ENCODE measurements at regions not wholly inside any gene's neighbourhood (a gene's known extent, or its start where the extent isn't known, plus 50 kb on each side); places are given as distances from the start of the nearest gene placed in this dataset.

DNA sequence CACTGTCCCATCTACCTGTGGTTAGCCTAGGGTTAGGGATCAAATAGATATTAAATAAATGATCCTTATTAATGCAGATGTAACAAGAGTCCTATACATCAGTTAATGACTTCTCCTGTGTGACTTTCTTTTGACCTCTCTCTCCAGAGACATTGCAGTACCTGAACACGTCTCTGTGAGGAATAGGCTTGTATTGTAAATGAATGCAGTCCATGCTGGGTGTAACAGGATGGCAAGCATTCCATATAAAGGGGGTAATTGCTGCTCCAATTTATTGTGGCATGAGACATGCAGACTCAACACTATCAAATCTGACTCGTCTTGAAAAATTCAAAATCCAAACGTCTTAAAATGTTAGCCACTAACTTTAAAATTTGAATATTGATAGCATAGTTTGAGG lies 189.5 kb downstream of the PRDM2 start:
- CTCF ChIA-PET, result no interaction called here
- Histone ChIP-seq H3K36me3 (ENCODE audit: control insufficient read depth in 2 of 2, extremely low read depth in 1 of 2, insufficient read depth in 2 of 2, low read length in 2 of 2) (no peaks in the 10 kb centered on the region), H4K20me1 (replicated peaks; ENCODE audit: control insufficient read depth, extremely low read depth, insufficient read depth, low read length) (no peaks in the 10 kb centered on the region), H3K4me1 (ENCODE audit: control insufficient read depth, extremely low read depth, insufficient read depth, low read length) (no peaks in the 10 kb centered on the region), H3K79me2 (ENCODE audit: control insufficient read depth, insufficient read depth, low read length) (no peaks in the 10 kb centered on the region), H2AFZ (ENCODE audit: low read depth, low read length) (no peak overlapping the region), H3K4me2 (ENCODE audit: insufficient read depth, low read length) (no peak overlapping the region), H3K9ac (replicated peaks; ENCODE audit: extremely low read depth, insufficient read depth, low read length) (no peak overlapping the region), H3K9me1 (replicated peaks; ENCODE audit: control insufficient read depth, extremely low read depth, insufficient read depth, low read length) (no peaks in the 10 kb centered on the region), H3K9me3 (replicated peaks; ENCODE audit: control insufficient read depth, insufficient read depth, low read length) (no peaks in the 10 kb centered on the region), H3K27me3 (ENCODE audit: control insufficient read depth in 2 of 2, insufficient read depth in 2 of 2, low read length in 2 of 2) (no peaks in the 10 kb centered on the region), H3K4me3 (replicated peaks in 1 of 3; ENCODE audit: insufficient read depth in 1 of 3, low read depth in 1 of 3, low read length in 3 of 3) (no peak overlapping the region), H3K27ac (ENCODE audit: insufficient read depth, low read depth, low read length) (no peak overlapping the region)
- no TSS peak for BruUV-seq (replicated peaks)
- no peak for TF ChIP-seq POLR2A (IDR thresholded peaks at IDR 0.05; ENCODE audit: low read depth, low read length)
- TF ChIP-seq, protein P1, sequence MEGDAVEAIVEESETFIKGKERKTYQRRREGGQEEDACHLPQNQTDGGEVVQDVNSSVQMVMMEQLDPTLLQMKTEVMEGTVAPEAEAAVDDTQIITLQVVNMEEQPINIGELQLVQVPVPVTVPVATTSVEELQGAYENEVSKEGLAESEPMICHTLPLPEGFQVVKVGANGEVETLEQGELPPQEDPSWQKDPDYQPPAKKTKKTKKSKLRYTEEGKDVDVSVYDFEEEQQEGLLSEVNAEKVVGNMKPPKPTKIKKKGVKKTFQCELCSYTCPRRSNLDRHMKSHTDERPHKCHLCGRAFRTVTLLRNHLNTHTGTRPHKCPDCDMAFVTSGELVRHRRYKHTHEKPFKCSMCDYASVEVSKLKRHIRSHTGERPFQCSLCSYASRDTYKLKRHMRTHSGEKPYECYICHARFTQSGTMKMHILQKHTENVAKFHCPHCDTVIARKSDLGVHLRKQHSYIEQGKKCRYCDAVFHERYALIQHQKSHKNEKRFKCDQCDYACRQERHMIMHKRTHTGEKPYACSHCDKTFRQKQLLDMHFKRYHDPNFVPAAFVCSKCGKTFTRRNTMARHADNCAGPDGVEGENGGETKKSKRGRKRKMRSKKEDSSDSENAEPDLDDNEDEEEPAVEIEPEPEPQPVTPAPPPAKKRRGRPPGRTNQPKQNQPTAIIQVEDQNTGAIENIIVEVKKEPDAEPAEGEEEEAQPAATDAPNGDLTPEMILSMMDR (IDR thresholded peaks at IDR 0.05; ENCODE audit: extremely low read depth in 1 of 2, insufficient read depth in 1 of 2, low read depth in 1 of 2, low read length in 2 of 2), result no peak
- no peak for TF ChIP-seq FOS (IDR thresholded peaks at IDR 0.05; ENCODE audit: borderline replicate concordance, insufficient read depth, low read length)
- TF ChIP-seq GATA2 (IDR thresholded peaks at IDR 0.05; ENCODE audit: insufficient read depth, insufficient read length, low read depth, low read length), result no peak
- TF ChIP-seq EZH2 (IDR thresholded peaks at IDR 0.05; ENCODE audit: borderline replicate concordance, low read depth, low read length, severe bottlenecking), result no peak
- TF ChIP-seq MYC (IDR thresholded peaks at IDR 0.05; ENCODE audit: low read depth, low read length), result no peak
- no peak for TF ChIP-seq JUN (IDR thresholded peaks at IDR 0.05; ENCODE audit: borderline replicate concordance, insufficient read depth, insufficient read length, low read depth)
- TF ChIP-seq POLR2AphosphoS5 (IDR thresholded peaks at IDR 0.05; ENCODE audit: insufficient read depth, low read depth, low read length), result no peak
- TF ChIP-seq, protein P2, sequence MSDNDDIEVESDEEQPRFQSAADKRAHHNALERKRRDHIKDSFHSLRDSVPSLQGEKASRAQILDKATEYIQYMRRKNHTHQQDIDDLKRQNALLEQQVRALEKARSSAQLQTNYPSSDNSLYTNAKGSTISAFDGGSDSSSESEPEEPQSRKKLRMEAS (IDR thresholded peaks at IDR 0.05; ENCODE audit: insufficient read depth, insufficient read length), result no peak
- POLR2A ChIA-PET, result no interaction called here
- FAIRE-seq, result no peak
- dilution Hi-C loops (cut with MboI; ENCODE audit: extremely low pct_ligation_motif_present, low sequenced_read_pairs) (no loop called here), intact Hi-C loops (cut with micrococcal nuclease) (no loop called here)
- no peak for DNase-seq (ENCODE audit: low read depth, low spot score)
